ENCODE measurements at regions not wholly inside any gene's neighbourhood (a gene's known extent, or its start where the extent isn't known, plus 50 kb on each side); places are given as distances from the start of the nearest gene placed in this dataset.

DNA sequence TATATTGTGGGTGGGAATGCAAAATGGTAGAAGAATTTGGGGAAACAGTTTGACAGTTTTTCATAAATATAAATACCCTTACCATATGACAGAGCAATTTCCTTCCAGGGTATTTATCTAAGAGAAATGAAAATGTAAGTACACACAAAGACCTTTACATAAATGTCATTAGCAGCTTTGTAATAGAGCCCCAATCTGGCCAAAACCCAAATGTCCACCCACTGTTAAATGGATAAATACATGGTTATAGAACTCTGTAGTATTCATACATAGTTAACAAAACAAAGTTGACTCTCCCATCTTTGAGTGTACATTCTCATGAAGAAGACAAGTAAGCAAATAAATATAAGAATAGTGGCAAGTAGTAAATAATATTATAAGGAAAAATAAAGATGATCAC is 514.8 kb upstream of the NOX3 start:
- H3K14ac ChIP-seq (replicated peaks; ENCODE audit: low read depth, low read length): no peak overlapping the region
- H3K56ac ChIP-seq (ENCODE audit: extremely low read depth, insufficient read depth, low read length): no peak overlapping the region
- no peak overlapping the region for H4K8ac ChIP-seq (ENCODE audit: low read depth in 2 of 2, low read length in 2 of 2)
- no peaks in the 10 kb centered on the region for H3K4me1 ChIP-seq (ENCODE audit: control insufficient read depth, insufficient read depth, low read length)
- no peak overlapping the region for H2AK5ac ChIP-seq (ENCODE audit: low read depth, low read length)
- no peaks in the 10 kb centered on the region for H3K36me3 ChIP-seq (ENCODE audit: control insufficient read depth, insufficient read depth, low read length)
- H3K27me3 ChIP-seq (ENCODE audit: control insufficient read depth, insufficient read depth, low read length): no peaks in the 10 kb centered on the region
- no peak overlapping the region for H3K23ac ChIP-seq (ENCODE audit: low read depth, low read length)
- intact Hi-C loops (cut with micrococcal nuclease): no loop called here
- DNase-seq: no peak
- no peak overlapping the region for H3K27ac ChIP-seq (ENCODE audit: insufficient read depth, low read length)
- H2BK20ac ChIP-seq (ENCODE audit: low read depth, low read length): no peak overlapping the region
- TF ChIP-seq CHD1 (IDR thresholded peaks at IDR 0.05; ENCODE audit: low read depth, low read length) (no peak), SMC3 (IDR thresholded peaks at IDR 0.05; ENCODE audit: low read depth, low read length) (no peak), MAFK (IDR thresholded peaks at IDR 0.05; ENCODE audit: low read depth, low read length) (no peak), MXI1 (IDR thresholded peaks at IDR 0.05; ENCODE audit: borderline replicate concordance, low read depth, low read length) (no peak), BHLHE40 (IDR thresholded peaks at IDR 0.05; ENCODE audit: low read depth, low read length) (no peak), CEBPB (IDR thresholded peaks at IDR 0.05; ENCODE audit: low read depth, low read length) (no peak), FOS (IDR thresholded peaks at IDR 0.05; ENCODE audit: low read depth, low read length) (no peak), MAZ (IDR thresholded peaks at IDR 0.05; ENCODE audit: borderline replicate concordance, low read depth, low read length) (no peak), NFE2L2 (IDR thresholded peaks at IDR 0.05; ENCODE audit: low read depth, low read length) (no peak), POLR2A (IDR thresholded peaks at IDR 0.05; ENCODE audit: low read depth, low read length) (no peak), RAD21 (IDR thresholded peaks at IDR 0.05; ENCODE audit: low read length) (no peak), RFX5 (IDR thresholded peaks at IDR 0.05; ENCODE audit: low read depth, low read length) (no peak), RCOR1 (IDR thresholded peaks at IDR 0.05; ENCODE audit: insufficient replicate concordance, low read length) (no peak)
- TF ChIP-seq, protein P1, sequence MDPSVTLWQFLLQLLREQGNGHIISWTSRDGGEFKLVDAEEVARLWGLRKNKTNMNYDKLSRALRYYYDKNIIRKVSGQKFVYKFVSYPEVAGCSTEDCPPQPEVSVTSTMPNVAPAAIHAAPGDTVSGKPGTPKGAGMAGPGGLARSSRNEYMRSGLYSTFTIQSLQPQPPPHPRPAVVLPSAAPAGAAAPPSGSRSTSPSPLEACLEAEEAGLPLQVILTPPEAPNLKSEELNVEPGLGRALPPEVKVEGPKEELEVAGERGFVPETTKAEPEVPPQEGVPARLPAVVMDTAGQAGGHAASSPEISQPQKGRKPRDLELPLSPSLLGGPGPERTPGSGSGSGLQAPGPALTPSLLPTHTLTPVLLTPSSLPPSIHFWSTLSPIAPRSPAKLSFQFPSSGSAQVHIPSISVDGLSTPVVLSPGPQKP (IDR thresholded peaks at IDR 0.05; ENCODE audit: borderline replicate concordance, low read depth, low read length): no peak
- TF ChIP-seq, protein P2, sequence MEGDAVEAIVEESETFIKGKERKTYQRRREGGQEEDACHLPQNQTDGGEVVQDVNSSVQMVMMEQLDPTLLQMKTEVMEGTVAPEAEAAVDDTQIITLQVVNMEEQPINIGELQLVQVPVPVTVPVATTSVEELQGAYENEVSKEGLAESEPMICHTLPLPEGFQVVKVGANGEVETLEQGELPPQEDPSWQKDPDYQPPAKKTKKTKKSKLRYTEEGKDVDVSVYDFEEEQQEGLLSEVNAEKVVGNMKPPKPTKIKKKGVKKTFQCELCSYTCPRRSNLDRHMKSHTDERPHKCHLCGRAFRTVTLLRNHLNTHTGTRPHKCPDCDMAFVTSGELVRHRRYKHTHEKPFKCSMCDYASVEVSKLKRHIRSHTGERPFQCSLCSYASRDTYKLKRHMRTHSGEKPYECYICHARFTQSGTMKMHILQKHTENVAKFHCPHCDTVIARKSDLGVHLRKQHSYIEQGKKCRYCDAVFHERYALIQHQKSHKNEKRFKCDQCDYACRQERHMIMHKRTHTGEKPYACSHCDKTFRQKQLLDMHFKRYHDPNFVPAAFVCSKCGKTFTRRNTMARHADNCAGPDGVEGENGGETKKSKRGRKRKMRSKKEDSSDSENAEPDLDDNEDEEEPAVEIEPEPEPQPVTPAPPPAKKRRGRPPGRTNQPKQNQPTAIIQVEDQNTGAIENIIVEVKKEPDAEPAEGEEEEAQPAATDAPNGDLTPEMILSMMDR (conservative IDR thresholded peaks at IDR 0.05; ENCODE audit: low read depth, low read length): no peak
- TF ChIP-seq, protein P3, sequence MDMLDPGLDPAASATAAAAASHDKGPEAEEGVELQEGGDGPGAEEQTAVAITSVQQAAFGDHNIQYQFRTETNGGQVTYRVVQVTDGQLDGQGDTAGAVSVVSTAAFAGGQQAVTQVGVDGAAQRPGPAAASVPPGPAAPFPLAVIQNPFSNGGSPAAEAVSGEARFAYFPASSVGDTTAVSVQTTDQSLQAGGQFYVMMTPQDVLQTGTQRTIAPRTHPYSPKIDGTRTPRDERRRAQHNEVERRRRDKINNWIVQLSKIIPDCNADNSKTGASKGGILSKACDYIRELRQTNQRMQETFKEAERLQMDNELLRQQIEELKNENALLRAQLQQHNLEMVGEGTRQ (IDR thresholded peaks at IDR 0.05; ENCODE audit: low read depth, low read length): no peak
- in situ Hi-C loops (cut with MboI; ENCODE audit: low sequenced_read_pairs): no loop called here
- no peak overlapping the region for H3K18ac ChIP-seq (ENCODE audit: low read depth, low read length)
- H3K9ac ChIP-seq (ENCODE audit: low read depth, low read length): no peak overlapping the region
- no peak overlapping the region for H2AK9ac ChIP-seq (replicated peaks; ENCODE audit: low read depth, low read length, poor library complexity)
- H4K20me1 ChIP-seq (ENCODE audit: insufficient read depth, low read length): no peaks in the 10 kb centered on the region
- ChIA-PET CTCF (no interaction called here), POLR2A (ENCODE audit: unreplicated experiment) (no interaction called here)
- no peak overlapping the region for H2BK15ac ChIP-seq (ENCODE audit: low read depth, low read length)
- H3K9me1 ChIP-seq (ENCODE audit: insufficient read depth, low read length): no peaks in the 10 kb centered on the region
- H2AFZ ChIP-seq (replicated peaks; ENCODE audit: low read length, poor library complexity): no peak overlapping the region
- H4K5ac ChIP-seq (ENCODE audit: low read depth, low read length): no peak overlapping the region
- no peak overlapping the region for H2BK120ac ChIP-seq (ENCODE audit: low read depth, low read length)
- H3K9me3 ChIP-seq (ENCODE audit: control insufficient read depth, insufficient read depth, low read length): no peaks in the 10 kb centered on the region
- no peaks in the 10 kb centered on the region for H3K79me1 ChIP-seq (ENCODE audit: low read depth in 1 of 2, low read length in 2 of 2)
- dilution Hi-C loops (cut with HindIII; ENCODE audit: low sequenced_read_pairs, unreplicated experiment): no loop called here
- H3K4me2 ChIP-seq (ENCODE audit: low read depth, low read length): no peak overlapping the region
- H4K91ac ChIP-seq (ENCODE audit: insufficient read depth, low read depth, low read length): no peak overlapping the region
- H3K4me3 ChIP-seq (ENCODE audit: insufficient read depth, low read depth, low read length): no peak overlapping the region
- ATAC-seq (ENCODE audit: low read depth): no peak
- no peak overlapping the region for H3K4ac ChIP-seq (ENCODE audit: low read depth, low read length)
- no peak overlapping the region for H2BK5ac ChIP-seq (ENCODE audit: low read depth, low read length, poor library complexity, severe bottlenecking)
- BruUV-seq (replicated peaks): no TSS peak
